ENCODE measurements at regions not wholly inside any gene's neighbourhood (a gene's known extent, or its start where the extent isn't known, plus 50 kb on each side); places are given as distances from the start of the nearest gene placed in this dataset.
"Not testable (repeated sequence)": the region's sequence is repeated elsewhere in the genome, so short reads cannot be mapped to it uniquely, and the experiment has no call there.

- no peak for DNase-seq
These were observed 410.0 kb upstream of the NR3C2 start for GRCh38 chr4:148852092-148852699.

GRCh38 chr4:148850257-148850995 lies 408.2 kb upstream of the NR3C2 start:
- no peak for DNase-seq

- no peak for DNase-seq
These were observed 407.4 kb upstream of the NR3C2 start for GRCh38 chr4:148849581-148849980.

GRCh38 chr4:148847544-148848255 lies 405.5 kb upstream of the NR3C2 start:
- no peak for DNase-seq

GRCh38 chr4:148845609-148846008 lies 403.4 kb upstream of the NR3C2 start:
- DNase-seq: no peak

GRCh38 chr4:148843625-148844024 lies 401.4 kb upstream of the NR3C2 start:
- no peak for DNase-seq

GRCh38 chr4:148842843-148843242 lies 400.6 kb upstream of the NR3C2 start:
- DNase-seq: no peak

GRCh38 chr4:148837571-148837970 lies 395.4 kb upstream of the NR3C2 start:
- DNase-seq: not testable (repeated sequence)

GRCh38 chr4:148834804-148835631 lies 392.8 kb upstream of the NR3C2 start:
- DNase-seq: no peak

- DNase-seq: no peak
These were observed 389.7 kb upstream of the NR3C2 start for GRCh38 chr4:148831945-148832344.

GRCh38 chr4:148828291-148828690 lies 386.1 kb upstream of the NR3C2 start:
- DNase-seq: no peak

GRCh38 chr4:148827781-148828180 lies 385.6 kb upstream of the NR3C2 start:
- no peak for DNase-seq

GRCh38 chr4:148823419-148823769 lies 381.2 kb upstream of the NR3C2 start:
- no peak for DNase-seq

GRCh38 chr4:148822572-148823418 lies 380.6 kb upstream of the NR3C2 start:
- DNase-seq: no peak

GRCh38 chr4:148814030-148814429 lies 371.8 kb upstream of the NR3C2 start:
- no peak for DNase-seq

- DNase-seq: no peak
These were observed 371.1 kb upstream of the NR3C2 start for GRCh38 chr4:148813289-148813688.

- no peak for DNase-seq
These were observed 369.9 kb upstream of the NR3C2 start for GRCh38 chr4:148812101-148812500.

- no peak for DNase-seq
These were observed 368.2 kb upstream of the NR3C2 start for GRCh38 chr4:148810461-148810860.

GRCh38 chr4:148808416-148808815 lies 366.2 kb upstream of the NR3C2 start:
- no peak for DNase-seq

GRCh38 chr4:148800940-148801339 lies 358.7 kb upstream of the NR3C2 start:
- no peak for DNase-seq

- DNase-seq: no peak
These were observed 358.2 kb upstream of the NR3C2 start for GRCh38 chr4:148800336-148800885.

All from activated CD4-positive, alpha-beta T cell treated with anti-CD3 and anti-CD28 coated beads, Interleukin-2, amount 50 U/mL, for 16 hours (primary cell).